NB4 (cell line): ENCODE measurements at regions not wholly inside any gene's neighbourhood (a gene's known extent, or its start where the extent isn't known, plus 50 kb on each side); places are given as distances from the start of the nearest gene placed in this dataset.

Source experiments
- DNase-seq: peaks from one replicate; pipeline ENCODE4 v3.0.0; 2010; ENCODE audit warnings: low read depth
- H3K4me3 ChIP-seq: one replicate; pipeline ENCODE4 v1.5.1; 2011; ENCODE audit warnings: mild to moderate bottlenecking, low read depth, low read length, moderate library complexity
- CTCF ChIP-seq: IDR thresholded peaks from one replicate; pipeline ENCODE4 v1.5.1; 2012; ENCODE audit warnings: low read depth, low read length
- MAX ChIP-seq: IDR thresholded peaks from 2 replicates; pipeline ENCODE4 v1.6.1; 2011; ENCODE audit warnings: low read depth, low read length
- MYC ChIP-seq: IDR thresholded peaks from 2 replicates; pipeline ENCODE4 v1.6.1; 2011; ENCODE audit warnings: low read depth, low read length
- POLR2A ChIP-seq: IDR thresholded peaks from 2 replicates; pipeline ENCODE4 v1.6.1; 2011; ENCODE audit warnings: mild to moderate bottlenecking; ENCODE audit not compliant: insufficient read length; ENCODE audit errors: extremely low read depth

- no peak overlapping the region for H3K4me3 ChIP-seq
- DNase-seq, result no peak
- TF ChIP-seq POLR2A (no peak), CTCF (no peak), MYC (no peak), MAX (no peak)
Observed at GRCh38 chr11:27186580-27186979, 146.0 kb downstream of the BBOX1 start.

GRCh38 chr11:27184458-27185312 lies 144.1 kb downstream of the BBOX1 start:
- no peak overlapping the region for H3K4me3 ChIP-seq
- no peak for TF ChIP-seq CTCF
- TF ChIP-seq POLR2A, result no peak
- TF ChIP-seq MYC, result no peak
- DNase-seq, result peak; percentile 30

GRCh38 chr11:27183672-27184457 lies 143.2 kb downstream of the BBOX1 start:
- peak; percentile 65 for TF ChIP-seq CTCF
- TF ChIP-seq MYC, result no peak
- TF ChIP-seq POLR2A, result no peak
- H3K4me3 ChIP-seq, result no peak overlapping the region
- DNase-seq, result peak; percentile 73

- no peak for TF ChIP-seq POLR2A
- no peak for TF ChIP-seq MYC
- TF ChIP-seq CTCF, result no peak
- TF ChIP-seq MAX, result no peak
- H3K4me3 ChIP-seq, result no peak overlapping the region
- no peak for DNase-seq
Observed at GRCh38 chr11:27179334-27179733, 138.7 kb downstream of the BBOX1 start.

- TF ChIP-seq MAX (no peak), CTCF (no peak), POLR2A (no peak)
- DNase-seq, result no peak
- H3K4me3 ChIP-seq, result no peak overlapping the region
Observed at GRCh38 chr11:27178859-27179258, 138.2 kb downstream of the BBOX1 start.
